ENCODE measurements at regions not wholly inside any gene's neighbourhood (a gene's known extent, or its start where the extent isn't known, plus 50 kb on each side); places are given as distances from the start of the nearest gene placed in this dataset.

- TF ChIP-seq, protein P1, sequence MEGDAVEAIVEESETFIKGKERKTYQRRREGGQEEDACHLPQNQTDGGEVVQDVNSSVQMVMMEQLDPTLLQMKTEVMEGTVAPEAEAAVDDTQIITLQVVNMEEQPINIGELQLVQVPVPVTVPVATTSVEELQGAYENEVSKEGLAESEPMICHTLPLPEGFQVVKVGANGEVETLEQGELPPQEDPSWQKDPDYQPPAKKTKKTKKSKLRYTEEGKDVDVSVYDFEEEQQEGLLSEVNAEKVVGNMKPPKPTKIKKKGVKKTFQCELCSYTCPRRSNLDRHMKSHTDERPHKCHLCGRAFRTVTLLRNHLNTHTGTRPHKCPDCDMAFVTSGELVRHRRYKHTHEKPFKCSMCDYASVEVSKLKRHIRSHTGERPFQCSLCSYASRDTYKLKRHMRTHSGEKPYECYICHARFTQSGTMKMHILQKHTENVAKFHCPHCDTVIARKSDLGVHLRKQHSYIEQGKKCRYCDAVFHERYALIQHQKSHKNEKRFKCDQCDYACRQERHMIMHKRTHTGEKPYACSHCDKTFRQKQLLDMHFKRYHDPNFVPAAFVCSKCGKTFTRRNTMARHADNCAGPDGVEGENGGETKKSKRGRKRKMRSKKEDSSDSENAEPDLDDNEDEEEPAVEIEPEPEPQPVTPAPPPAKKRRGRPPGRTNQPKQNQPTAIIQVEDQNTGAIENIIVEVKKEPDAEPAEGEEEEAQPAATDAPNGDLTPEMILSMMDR (IDR thresholded peaks at IDR 0.05), result no peak
- TF ChIP-seq POLR2A (IDR thresholded peaks at IDR 0.05), result no peak
- Histone ChIP-seq H3K4me3 (no peak overlapping the region), H3K27ac (no peak overlapping the region), H3K27me3 (no peaks in the 10 kb centered on the region), H3K36me3 (no peaks in the 10 kb centered on the region), H3K4me1 (no peaks in the 10 kb centered on the region), H3K9me3 (no peaks in the 10 kb centered on the region)
- DNase-seq (no peak), ATAC-seq (no peak)
- intact Hi-C loops (cut with DNase I), result no loop called here
- WGBS (ENCODE audit: insufficient coverage, low coverage, low lambda C conversion rate, missing lambda C conversion rate), result 69% methylated on average over 8 of the region's 27 CpGs
Observed at GRCh38 chr11:134609361-134610115, 197.5 kb upstream of the B3GAT1 start.

- Histone ChIP-seq H3K27me3 (no peaks in the 10 kb centered on the region), H3K9me3 (no peaks in the 10 kb centered on the region), H3K36me3 (no peaks in the 10 kb centered on the region), H3K27ac (no peak overlapping the region), H3K4me3 (no peak overlapping the region), H3K4me1 (no peaks in the 10 kb centered on the region)
- WGBS (ENCODE audit: insufficient coverage, low coverage, low lambda C conversion rate, missing lambda C conversion rate), result 60% methylated on average over 6 of the region's 7 CpGs
- no peak for DNase-seq
- TF ChIP-seq, protein P1 (IDR thresholded peaks at IDR 0.05), result no peak
- TF ChIP-seq POLR2A (IDR thresholded peaks at IDR 0.05), result no peak
- no peak for ATAC-seq
- intact Hi-C loops (cut with DNase I), result no loop called here
Observed at GRCh38 chr11:134607963-134608750, 196.1 kb upstream of the B3GAT1 start.

GRCh38 chr11:134606251-134606650 is 194.2 kb upstream of the B3GAT1 start:
- Histone ChIP-seq H3K4me1 (no peaks in the 10 kb centered on the region), H3K9me3 (no peaks in the 10 kb centered on the region), H3K4me3 (no peak overlapping the region), H3K27ac (no peak overlapping the region), H3K27me3 (no peaks in the 10 kb centered on the region), H3K36me3 (no peaks in the 10 kb centered on the region)
- intact Hi-C loops (cut with DNase I), result no loop called here
- no peak for TF ChIP-seq POLR2A (IDR thresholded peaks at IDR 0.05)
- TF ChIP-seq, protein P1 (IDR thresholded peaks at IDR 0.05), result no peak
- WGBS (ENCODE audit: insufficient coverage, low coverage, low lambda C conversion rate, missing lambda C conversion rate), result 55% methylated on average over 6 of the region's 6 CpGs
- ATAC-seq (no peak), DNase-seq (no peak)

DNA sequence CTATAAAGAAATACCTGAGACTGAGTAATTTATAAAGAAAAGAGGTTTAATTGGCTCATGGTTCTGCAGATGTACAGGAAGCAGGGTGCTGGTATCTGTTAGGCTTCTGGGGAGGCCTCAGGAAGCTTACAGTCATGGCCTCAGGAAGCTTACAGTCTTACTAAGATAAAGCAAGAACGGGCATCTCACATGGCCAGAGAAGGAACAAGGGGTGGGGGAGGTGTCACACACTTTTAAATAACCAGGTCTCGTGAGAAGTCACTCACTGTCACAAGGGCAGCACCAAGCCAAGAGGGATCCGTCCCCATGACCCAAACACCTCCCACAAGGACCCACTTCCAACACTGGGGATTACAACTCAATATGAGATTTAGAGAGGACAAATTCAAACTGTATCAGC is 192.8 kb upstream of the B3GAT1 start:
- no peak overlapping the region for H3K4me3 ChIP-seq
- intact Hi-C loops (cut with DNase I), result no loop called here
- H3K27ac ChIP-seq, result no peak overlapping the region
- TF ChIP-seq, protein P1 (IDR thresholded peaks at IDR 0.05), result no peak
- TF ChIP-seq POLR2A (IDR thresholded peaks at IDR 0.05), result no peak
- H3K36me3 ChIP-seq, result no peaks in the 10 kb centered on the region
- no peaks in the 10 kb centered on the region for H3K27me3 ChIP-seq
- 67% methylated on average over 1 of the region's 3 CpGs for whole genome bisulfite sequencing (ENCODE audit: insufficient coverage, low coverage, low lambda C conversion rate, missing lambda C conversion rate)
- ATAC-seq (no peak), DNase-seq (no peak)
- H3K4me1 ChIP-seq, result no peaks in the 10 kb centered on the region
- H3K9me3 ChIP-seq, result no peaks in the 10 kb centered on the region

Data from right lobe of liver (tissue), 6 donors.